ENCODE measurements at regions not wholly inside any gene's neighbourhood (a gene's known extent, or its start where the extent isn't known, plus 50 kb on each side); places are given as distances from the start of the nearest gene placed in this dataset.

DNA sequence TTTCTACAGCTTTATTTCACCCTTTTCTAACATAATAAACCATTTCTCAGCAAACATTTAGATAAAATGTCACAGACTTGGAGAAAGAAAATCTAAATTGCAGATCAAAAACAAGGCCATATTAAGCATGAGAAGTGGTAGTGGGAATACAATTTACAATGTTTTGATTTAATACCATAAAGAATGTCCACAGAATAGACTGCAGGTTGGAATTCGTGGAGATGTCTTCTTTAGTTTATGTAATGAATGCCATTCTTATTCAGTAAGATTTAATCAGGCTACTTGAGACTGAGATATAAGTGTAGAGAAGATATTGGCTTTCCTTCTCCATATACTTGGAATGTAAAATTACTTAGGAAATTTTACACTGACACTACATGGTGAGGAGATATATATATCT is 91.9 kb upstream of the ZFP42 start:
- no peak overlapping the region for H2AFZ ChIP-seq (ENCODE audit: low read length)
- ChIA-PET POLR2A (ENCODE audit: partially characterized antibody) (interaction anchor here (0.5 to 0.7 kb wide), 2 partner anchors 9 to 153 kb away, joined by 3 read pairs; no protein-coding TSS in a partner anchor), CTCF (ENCODE audit: partially characterized antibody) (interaction anchor here (1.8 kb wide), 1 partner anchor 90 kb away, joined by 4 read pairs; no protein-coding TSS in a partner anchor)
- no peak overlapping the region for H3K4me2 ChIP-seq (ENCODE audit: insufficient read depth in 1 of 2, low read depth in 2 of 2, low read length in 2 of 2)
- 96% methylated on average over 1 of the region's 1 CpG; no CpG with 5 or more reads in 1 of the 2 experiments for WGBS, 2 experiments (ENCODE audit: extremely low coverage in 1 of 2, insufficient coverage in 1 of 2, insufficient read length in 1 of 2, insufficient replicate concordance in 2 of 2, low coverage in 1 of 2, low lambda C conversion rate in 2 of 2, missing lambda C conversion rate in 1 of 2)
- H3K79me2 ChIP-seq (ENCODE audit: control insufficient read depth in 1 of 2, insufficient read depth in 2 of 2, low read length in 2 of 2): no peaks in the 10 kb centered on the region
- no peak overlapping the region for H2BK20ac ChIP-seq (ENCODE audit: low read length)
- no peaks in the 10 kb centered on the region for H4K20me1 ChIP-seq (replicated peaks in 1 of 2; ENCODE audit: control insufficient read depth in 1 of 2, insufficient read depth in 2 of 2, low read length in 2 of 2)
- no peak overlapping the region for H3K23ac ChIP-seq (ENCODE audit: insufficient read length)
- no peak overlapping the region for H3K9ac ChIP-seq (replicated peaks in 1 of 4; ENCODE audit: extremely low read depth in 1 of 4, low read depth in 3 of 4, low read length in 3 of 4)
- H2BK5ac ChIP-seq (ENCODE audit: low read depth, low read length): no peak overlapping the region
- DNase-seq (ENCODE audit: low read depth in 1 of 2, low spot score in 2 of 2) (no peak), FAIRE-seq (no peak)
- H3K36me3 ChIP-seq (ENCODE audit: control insufficient read depth in 2 of 4, insufficient read depth in 4 of 4, low read length in 3 of 4): no peaks in the 10 kb centered on the region
- H3K14ac ChIP-seq (ENCODE audit: insufficient read length): no peak overlapping the region
- no peaks in the 10 kb centered on the region for H3K27me3 ChIP-seq (replicated peaks in 1 of 4; ENCODE audit: control insufficient read depth in 3 of 4, extremely low read depth in 1 of 4, insufficient read depth in 3 of 4, low read length in 3 of 4)
- no peak overlapping the region for H3K27ac ChIP-seq (ENCODE audit: low read depth, low read length)
- H3K79me1 ChIP-seq (ENCODE audit: low read depth, low read length): no peaks in the 10 kb centered on the region
- no peak overlapping the region for H3K4ac ChIP-seq (replicated peaks; ENCODE audit: insufficient read length, low read depth, low read length)
- H3K18ac ChIP-seq (ENCODE audit: extremely low read depth, low read length): no peak overlapping the region
- H3K4me3 ChIP-seq (ENCODE audit: extremely low read depth in 1 of 4, insufficient read depth in 2 of 4, low read depth in 3 of 4, low read length in 4 of 4): no peak overlapping the region
- H4K8ac ChIP-seq (ENCODE audit: extremely low read depth, insufficient read depth, low read length): no peak overlapping the region
- H2BK15ac ChIP-seq (ENCODE audit: low read length): no peak overlapping the region
- no peak overlapping the region for H2BK120ac ChIP-seq (replicated peaks; ENCODE audit: low read depth, low read length)
- peaks cover 0 to 9% (median 2%) of the 10 kb centered on the region in 4 experiments; a peak in 1 of 7 replicates for H3K4me1 ChIP-seq (replicated peaks in 1 of 4; ENCODE audit: control insufficient read depth in 3 of 4, insufficient read depth in 4 of 4, low read length in 3 of 4)
- H4K91ac ChIP-seq (replicated peaks; ENCODE audit: insufficient read length, low read length): no peak overlapping the region
- TF ChIP-seq MAFK (IDR thresholded peaks at IDR 0.05; ENCODE audit: low read depth, low read length) (no peak), SP1 (IDR thresholded peaks at IDR 0.05; ENCODE audit: low read depth, low read length) (no peak), JUN (IDR thresholded peaks at IDR 0.05; ENCODE audit: low read depth, low read length) (no peak), SIX5 (IDR thresholded peaks at IDR 0.05; ENCODE audit: low read depth, low read length) (no peak), JUND (IDR thresholded peaks at IDR 0.05; ENCODE audit: low read length) (no peak), POU5F1 (IDR thresholded peaks at IDR 0.05; ENCODE audit: low read depth, low read length) (no peak), HDAC6 (IDR thresholded peaks at IDR 0.05; ENCODE audit: low read depth, low read length) (no peak), CHD1 (IDR thresholded peaks at IDR 0.05; ENCODE audit: low read depth, low read length) (no peak), SIN3A (conservative IDR thresholded peaks at IDR 0.05 in 1 of 2, IDR thresholded peaks at IDR 0.05 in 1 of 2; ENCODE audit: low read depth in 1 of 2, low read length in 2 of 2) (no peak)
- no peaks in the 10 kb centered on the region for H3K9me3 ChIP-seq (ENCODE audit: insufficient read depth in 2 of 2, low read depth in 1 of 2, low read length in 1 of 2)
- no peak overlapping the region for H4K5ac ChIP-seq (ENCODE audit: insufficient read length, low read depth, low read length)
- H3K23me2 ChIP-seq (ENCODE audit: low read depth, low read length): no peaks in the 10 kb centered on the region
- H3K56ac ChIP-seq (replicated peaks; ENCODE audit: insufficient read length, low read depth, low read length): no peak overlapping the region
- no peak overlapping the region for H2AK5ac ChIP-seq (ENCODE audit: low read depth, low read length)
- H2BK12ac ChIP-seq (ENCODE audit: low read depth, low read length): no peak overlapping the region

All from H1 (cell line).